GM19467 (cell line): ENCODE measurements at regions not wholly inside any gene's neighbourhood (a gene's known extent, or its start where the extent isn't known, plus 50 kb on each side); places are given as distances from the start of the nearest gene placed in this dataset.

Source experiments
- ATAC-seq: cut with Tn5 transposase; IDR thresholded peaks from one replicate; pipeline ENCODE4 v1.9.1; 2021; ENCODE audit warnings: mild to moderate bottlenecking, moderate library complexity; ENCODE audit not compliant: unreplicated experiment

GRCh38 chr2:217722883-217723472 lies 279.8 kb downstream of the TNS1 start:
- no peak for ATAC-seq

GRCh38 chr2:217717646-217718045 lies 285.1 kb downstream of the TNS1 start:
- ATAC-seq = no peak

GRCh38 chr2:217715484-217715883 lies 287.3 kb downstream of the TNS1 start:
- ATAC-seq = no peak

- ATAC-seq = no peak
Observed at GRCh38 chr2:217714287-217714751, 288.5 kb downstream of the TNS1 start.

- ATAC-seq = no peak
Observed at GRCh38 chr2:217713395-217714286, 289.2 kb downstream of the TNS1 start.

GRCh38 chr2:217712431-217712830 lies 290.4 kb downstream of the TNS1 start:
- no peak for ATAC-seq

- ATAC-seq = no peak
Observed at GRCh38 chr2:217711188-217711587, 291.6 kb downstream of the TNS1 start.

- ATAC-seq = no peak
Observed at GRCh38 chr2:217710211-217710765, 292.5 kb downstream of the TNS1 start.

- no peak for ATAC-seq
Observed at GRCh38 chr2:217709478-217710210, 293.2 kb downstream of the TNS1 start.

GRCh38 chr2:217707131-217707611 lies 295.6 kb downstream of the TNS1 start:
- ATAC-seq = no peak

- no peak for ATAC-seq
Observed at GRCh38 chr2:217706513-217706912, 296.3 kb downstream of the TNS1 start.

- no peak for ATAC-seq
Observed at GRCh38 chr2:217706095-217706494, 296.7 kb downstream of the TNS1 start.

- no peak for ATAC-seq
Observed at GRCh38 chr2:217705461-217705860, 297.3 kb downstream of the TNS1 start.

GRCh38 chr2:217703999-217704398 lies 298.8 kb downstream of the TNS1 start:
- no peak for ATAC-seq

- ATAC-seq = no peak
Observed at GRCh38 chr2:217703102-217703501, 299.7 kb downstream of the TNS1 start.

- no peak for ATAC-seq
Observed at GRCh38 chr2:217701622-217702021, 301.2 kb downstream of the TNS1 start.

- no peak for ATAC-seq
Observed at GRCh38 chr2:217698691-217699090, 304.1 kb downstream of the TNS1 start.

- no peak for ATAC-seq
Observed at GRCh38 chr2:217695033-217695520, 307.7 kb downstream of the TNS1 start.

- ATAC-seq = no peak
Observed at GRCh38 chr2:217694291-217694690, 308.5 kb downstream of the TNS1 start.

- ATAC-seq = no peak
Observed at GRCh38 chr2:217693363-217693762, 309.4 kb downstream of the TNS1 start.
